Rectal smooth muscle tissue (tissue), 1 donor: ENCODE measurements at regions not wholly inside any gene's neighbourhood (a gene's known extent, or its start where the extent isn't known, plus 50 kb on each side); places are given as distances from the start of the nearest gene placed in this dataset.

Experiments used
- H3K27ac ChIP-seq: one replicate; pipeline ENCODE4 v1.7.0; 2013; ENCODE audit warnings: low read depth, low read length, inconsistent platforms
- H3K27me3 ChIP-seq: one replicate; pipeline ENCODE4 v1.7.0; 2013; ENCODE audit warnings: low read length; ENCODE audit not compliant: control insufficient read depth, insufficient read depth
- H3K36me3 ChIP-seq: one replicate; pipeline ENCODE4 v1.7.0; 2013; ENCODE audit warnings: low read length; ENCODE audit not compliant: control insufficient read depth, insufficient read depth
- H3K4me1 ChIP-seq: one replicate; pipeline ENCODE4 v1.7.0; 2013; ENCODE audit warnings: low read length; ENCODE audit not compliant: control insufficient read depth, insufficient read depth
- H3K4me3 ChIP-seq: one replicate; pipeline ENCODE4 v1.7.0; 2013; ENCODE audit warnings: low read length
- H3K9ac ChIP-seq: one replicate; pipeline ENCODE4 v1.7.0; 2013; ENCODE audit warnings: low read length

DNA sequence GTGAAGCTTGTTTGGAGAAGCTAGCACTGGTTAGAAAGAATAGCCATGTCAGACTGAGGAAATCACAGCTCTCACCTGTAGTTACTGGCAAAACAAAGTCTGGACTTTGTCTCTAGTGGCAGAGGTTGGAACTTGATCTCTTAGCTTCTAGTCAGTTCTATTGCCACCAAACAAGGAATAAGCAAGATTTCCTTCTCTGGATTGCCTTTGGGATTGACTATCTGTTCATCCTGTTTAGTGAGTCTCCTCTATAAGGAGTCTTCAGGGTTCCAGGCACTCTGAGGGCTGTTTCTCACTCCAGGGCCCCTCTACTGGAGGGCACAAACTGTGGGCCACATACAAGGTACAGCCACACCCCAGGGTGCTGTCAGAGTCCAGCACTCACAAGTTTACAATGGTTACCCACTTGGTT, 426.6 kb upstream of the THBS1 start:
- Histone ChIP-seq H3K27ac (peak overlapping the region; percentile 67), H3K4me3 (no peak overlapping the region), H3K9ac (no peak overlapping the region)

DNA sequence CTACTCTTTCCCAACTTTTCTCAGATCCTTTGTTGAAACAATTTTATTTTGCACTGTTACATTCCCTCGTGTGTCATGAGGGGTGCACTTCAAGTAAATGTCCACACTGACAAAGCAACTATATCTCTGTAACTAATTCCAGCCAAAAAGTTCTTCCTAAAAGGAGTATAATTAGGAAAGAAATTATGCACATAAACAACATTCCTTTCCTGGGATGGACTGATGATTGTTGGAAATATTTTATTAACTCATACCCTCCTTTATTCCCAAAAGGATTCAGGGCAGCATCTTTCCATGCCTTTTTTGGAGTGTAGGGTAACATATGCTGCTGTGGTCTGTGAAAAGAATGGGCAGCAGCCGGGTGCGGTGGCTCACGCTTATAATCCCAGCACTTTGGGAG, 426.1 kb upstream of the THBS1 start:
- Histone ChIP-seq H3K27ac (no peak overlapping the region), H3K36me3 (no peaks in the 10 kb centered on the region), H3K4me1 (peaks cover 12% of the 10 kb centered on the region), H3K27me3 (no peaks in the 10 kb centered on the region), H3K4me3 (no peak overlapping the region), H3K9ac (no peak overlapping the region)

More for the DNA sequence above, 426.6 kb upstream of the THBS1 start:
- H3K27me3 ChIP-seq = no peaks in the 10 kb centered on the region
- H3K4me1 ChIP-seq = peaks cover 12% of the 10 kb centered on the region
- H3K36me3 ChIP-seq = no peaks in the 10 kb centered on the region

DNA sequence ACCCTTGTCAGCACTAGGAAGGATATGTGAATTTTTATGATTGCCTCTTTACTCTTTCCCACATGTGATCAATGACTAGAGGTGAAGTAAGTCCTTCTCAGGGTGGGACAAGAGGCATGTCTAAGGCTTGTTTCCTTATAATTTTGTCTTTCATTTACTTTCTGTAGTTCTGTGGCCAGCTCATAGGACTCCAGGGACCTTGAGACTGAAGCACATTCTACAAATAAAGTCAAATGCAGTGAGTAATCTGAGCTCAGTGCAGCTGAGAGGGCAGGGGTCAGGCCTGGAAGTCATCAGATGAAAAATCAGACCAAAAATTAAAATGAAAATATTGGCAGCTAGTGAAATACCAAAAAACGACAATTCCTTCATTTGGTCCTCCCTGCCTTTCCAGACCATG, 424.7 kb upstream of the THBS1 start:
- Histone ChIP-seq H3K27me3 (no peaks in the 10 kb centered on the region), H3K9ac (no peak overlapping the region), H3K4me1 (peaks cover 12% of the 10 kb centered on the region), H3K27ac (no peak overlapping the region), H3K36me3 (no peaks in the 10 kb centered on the region), H3K4me3 (no peak overlapping the region)

DNA sequence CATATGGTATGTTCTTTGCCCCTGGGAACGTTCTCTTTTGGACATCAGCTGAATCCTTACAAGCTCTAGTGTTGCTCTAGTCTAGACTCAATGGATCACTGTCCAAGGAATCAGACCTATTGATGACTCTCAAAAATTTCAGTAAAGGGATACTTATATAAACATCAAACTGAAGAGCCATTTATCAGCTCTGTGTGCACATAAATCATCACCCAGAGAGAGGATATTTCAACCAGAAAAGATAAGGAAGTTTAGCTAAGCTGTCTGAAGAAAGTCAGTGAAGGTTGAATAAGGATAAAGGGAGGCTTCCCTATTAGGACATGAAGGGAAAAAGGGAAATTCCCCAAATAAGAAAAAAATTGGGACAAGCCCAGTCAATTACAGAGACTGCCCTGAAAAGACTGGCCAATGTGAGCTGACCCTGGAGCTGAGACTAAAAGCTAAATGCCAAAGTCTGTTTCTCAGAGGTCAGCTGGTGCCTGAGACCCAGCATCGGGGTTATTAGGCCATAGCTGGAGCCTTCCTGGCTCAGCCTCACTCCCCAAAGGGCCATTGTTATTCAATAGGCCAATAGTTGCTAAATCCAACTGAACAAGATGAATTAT, 424.1 kb upstream of the THBS1 start:
- Histone ChIP-seq H3K36me3 (no peaks in the 10 kb centered on the region), H3K4me3 (no peak overlapping the region), H3K27ac (no peak overlapping the region), H3K4me1 (peaks cover 12% of the 10 kb centered on the region), H3K9ac (no peak overlapping the region), H3K27me3 (no peaks in the 10 kb centered on the region)

DNA sequence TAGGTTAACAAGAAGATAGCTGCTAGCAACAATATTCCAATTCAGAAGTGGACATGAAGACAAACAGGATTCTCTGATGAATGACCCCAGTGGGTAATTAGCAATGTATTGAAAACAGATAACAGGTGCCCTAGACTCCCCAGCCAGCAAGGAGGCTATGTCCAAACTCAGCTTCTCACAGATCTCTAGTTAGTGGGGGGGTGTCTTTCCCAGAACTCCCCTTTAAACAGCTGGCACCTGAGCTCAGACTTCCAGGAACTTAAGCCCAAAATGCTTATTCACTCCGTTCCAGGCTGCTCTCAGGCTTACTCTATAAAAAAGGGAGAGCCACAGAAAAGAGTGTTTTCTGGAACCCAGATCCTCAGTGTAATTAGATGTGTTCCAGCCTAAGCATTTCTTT, 423.0 kb upstream of the THBS1 start:
- no peaks in the 10 kb centered on the region for H3K27me3 ChIP-seq

DNA sequence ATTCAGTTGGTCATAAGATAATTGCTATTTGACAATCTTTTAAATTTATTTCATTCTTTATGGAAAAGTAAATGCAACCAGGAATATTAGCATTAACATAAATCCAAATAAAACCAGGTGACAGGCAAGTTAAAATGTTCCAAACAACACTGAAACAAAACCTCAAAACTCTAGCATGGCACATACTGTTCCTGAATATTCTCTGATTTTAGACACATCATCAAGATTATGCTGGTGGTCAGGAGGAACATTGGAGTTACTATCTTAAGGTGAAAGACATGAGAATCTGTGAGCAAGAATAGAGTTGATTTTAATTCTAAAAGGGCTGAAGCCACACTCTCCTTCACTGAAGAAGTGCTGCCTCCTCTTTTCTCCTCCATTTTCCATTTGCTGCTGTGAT, 421.0 kb upstream of the THBS1 start:
- Histone ChIP-seq H3K27ac (no peak overlapping the region), H3K27me3 (no peaks in the 10 kb centered on the region), H3K4me1 (no peaks in the 10 kb centered on the region), H3K9ac (no peak overlapping the region), H3K36me3 (no peaks in the 10 kb centered on the region), H3K4me3 (no peak overlapping the region)

More for the DNA sequence above, 423.0 kb upstream of the THBS1 start:
- no peak overlapping the region for H3K27ac ChIP-seq
- H3K9ac ChIP-seq = no peak overlapping the region
- no peaks in the 10 kb centered on the region for H3K36me3 ChIP-seq
- H3K4me1 ChIP-seq = peaks cover 12% of the 10 kb centered on the region
- H3K4me3 ChIP-seq = no peak overlapping the region

DNA sequence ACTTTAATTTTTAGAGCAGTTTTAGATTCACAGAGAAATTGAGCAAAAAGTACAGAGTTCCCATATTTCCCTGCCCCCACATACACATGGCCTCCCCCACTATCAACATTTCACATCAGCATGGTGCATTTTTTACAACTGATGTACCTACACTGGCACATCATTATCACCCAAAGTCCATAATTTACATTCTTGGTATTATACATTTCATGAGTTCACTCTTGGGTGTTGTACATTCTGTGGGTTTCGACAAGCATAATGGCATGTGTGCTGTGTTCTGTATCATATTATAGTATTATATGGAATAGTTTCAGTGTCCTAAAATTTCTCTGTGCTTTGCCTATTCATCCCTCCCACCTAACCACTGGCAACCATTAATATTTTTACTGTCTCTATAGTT, 419.8 kb upstream of the THBS1 start:
- Histone ChIP-seq H3K27ac (no peak overlapping the region), H3K36me3 (no peaks in the 10 kb centered on the region), H3K4me1 (no peaks in the 10 kb centered on the region), H3K4me3 (no peak overlapping the region), H3K27me3 (no peaks in the 10 kb centered on the region), H3K9ac (no peak overlapping the region)

DNA sequence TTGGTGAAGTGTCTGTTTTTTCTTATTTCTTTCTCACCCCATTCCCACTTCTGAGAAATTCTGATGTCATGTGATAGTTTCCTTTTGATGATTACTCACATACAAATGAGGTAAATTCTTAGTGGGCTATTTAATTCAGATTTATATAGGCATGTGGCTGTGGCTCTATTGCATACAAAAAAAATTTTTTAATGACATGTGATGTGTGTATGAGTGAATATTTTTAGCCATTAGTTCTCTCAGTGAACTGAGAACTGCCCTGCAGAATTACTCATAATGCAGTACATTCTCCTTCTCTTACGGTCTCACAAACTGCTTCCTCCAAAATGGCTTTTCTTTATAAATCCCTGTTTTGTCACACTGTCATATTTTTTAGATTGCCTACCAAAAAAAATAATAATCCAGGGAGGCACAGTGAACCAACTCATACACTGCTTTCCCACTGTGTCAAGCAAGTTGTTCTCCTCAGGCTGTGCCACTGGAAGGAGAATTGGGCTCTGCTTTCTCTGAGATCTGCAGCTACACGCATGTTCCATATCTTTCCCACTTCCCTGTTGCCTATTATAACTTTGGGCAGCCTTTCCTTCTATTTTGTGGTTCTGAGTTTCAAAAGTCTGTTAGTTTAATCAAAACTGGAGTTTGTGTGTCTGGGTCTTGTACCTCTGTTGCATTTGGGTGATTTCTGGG, 415.7 kb upstream of the THBS1 start:
- H3K9ac ChIP-seq = no peak overlapping the region
- no peak overlapping the region for H3K27ac ChIP-seq
- no peak overlapping the region for H3K4me3 ChIP-seq
- H3K27me3 ChIP-seq = no peaks in the 10 kb centered on the region
- H3K36me3 ChIP-seq = no peaks in the 10 kb centered on the region
- peaks cover 7% of the 10 kb centered on the region for H3K4me1 ChIP-seq

DNA sequence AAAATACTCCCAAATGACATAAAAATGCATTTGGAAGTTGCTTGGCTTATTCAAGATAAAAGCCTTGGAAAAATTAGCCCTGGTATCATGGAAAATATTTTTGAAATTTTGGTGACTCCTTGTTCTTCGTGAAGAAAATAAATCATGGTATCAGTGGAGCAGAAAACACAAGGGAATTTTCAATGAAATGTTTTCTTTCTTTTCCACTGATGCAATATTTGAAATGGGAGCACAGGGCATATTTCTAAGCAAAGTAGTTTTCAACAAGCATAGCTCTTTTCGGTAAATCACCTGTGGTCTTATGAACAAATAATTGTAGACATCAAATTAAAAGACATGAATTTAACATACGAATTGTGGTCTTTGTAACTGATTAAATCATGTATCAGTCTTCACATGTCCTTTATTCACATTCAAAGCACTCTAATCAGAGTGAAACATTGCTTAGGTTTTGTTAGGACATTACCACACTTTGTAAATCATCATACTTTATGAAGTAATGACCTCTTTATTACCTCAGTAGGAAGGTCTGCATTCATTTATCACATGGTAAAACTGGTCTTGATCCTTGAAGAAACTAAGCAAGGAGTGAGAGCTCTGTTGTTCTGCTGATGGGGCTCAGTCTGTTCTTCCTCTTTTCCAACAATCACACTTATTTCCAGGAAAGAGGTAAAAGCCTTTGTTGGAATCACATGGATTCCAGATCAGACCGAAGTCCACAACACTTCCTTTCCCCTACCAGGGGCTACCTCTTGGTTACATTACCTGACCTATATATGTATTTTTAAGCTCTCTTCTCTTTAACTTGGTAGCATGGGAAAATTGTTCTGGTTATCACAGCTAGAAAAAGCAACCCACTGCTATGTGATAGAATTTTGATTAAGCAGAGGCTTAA, 413.5 kb upstream of the THBS1 start:
- Histone ChIP-seq H3K36me3 (no peaks in the 10 kb centered on the region), H3K27me3 (no peaks in the 10 kb centered on the region), H3K4me1 (peaks cover 17% of the 10 kb centered on the region), H3K9ac (no peak overlapping the region), H3K27ac (peak overlapping the region; percentile 41), H3K4me3 (no peak overlapping the region)

DNA sequence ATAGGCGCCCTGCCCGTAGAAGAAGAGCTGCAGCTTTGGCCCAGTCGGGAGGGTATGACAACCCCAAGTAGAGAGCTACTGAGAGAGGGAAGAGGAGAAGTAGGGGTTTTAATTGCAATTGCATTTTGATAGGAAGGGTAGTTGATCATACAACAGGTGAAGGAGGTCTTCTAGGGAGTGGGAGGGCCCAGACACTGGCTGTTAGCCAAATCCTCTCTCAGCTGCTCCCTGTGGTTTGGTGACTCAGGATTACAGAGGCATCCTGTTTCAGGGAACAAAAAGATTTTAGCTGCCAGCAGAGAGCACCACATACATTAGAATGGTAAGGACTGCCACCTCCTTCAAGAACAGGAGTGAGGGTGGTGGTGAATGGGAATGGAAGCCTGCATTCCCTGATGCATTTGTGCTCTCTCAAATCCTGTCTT, 408.9 kb upstream of the THBS1 start:
- Histone ChIP-seq H3K4me1 (peaks cover 28% of the 10 kb centered on the region), H3K9ac (no peak overlapping the region), H3K27me3 (no peaks in the 10 kb centered on the region), H3K27ac (peak overlapping the region; percentile 86), H3K4me3 (no peak overlapping the region), H3K36me3 (no peaks in the 10 kb centered on the region)

DNA sequence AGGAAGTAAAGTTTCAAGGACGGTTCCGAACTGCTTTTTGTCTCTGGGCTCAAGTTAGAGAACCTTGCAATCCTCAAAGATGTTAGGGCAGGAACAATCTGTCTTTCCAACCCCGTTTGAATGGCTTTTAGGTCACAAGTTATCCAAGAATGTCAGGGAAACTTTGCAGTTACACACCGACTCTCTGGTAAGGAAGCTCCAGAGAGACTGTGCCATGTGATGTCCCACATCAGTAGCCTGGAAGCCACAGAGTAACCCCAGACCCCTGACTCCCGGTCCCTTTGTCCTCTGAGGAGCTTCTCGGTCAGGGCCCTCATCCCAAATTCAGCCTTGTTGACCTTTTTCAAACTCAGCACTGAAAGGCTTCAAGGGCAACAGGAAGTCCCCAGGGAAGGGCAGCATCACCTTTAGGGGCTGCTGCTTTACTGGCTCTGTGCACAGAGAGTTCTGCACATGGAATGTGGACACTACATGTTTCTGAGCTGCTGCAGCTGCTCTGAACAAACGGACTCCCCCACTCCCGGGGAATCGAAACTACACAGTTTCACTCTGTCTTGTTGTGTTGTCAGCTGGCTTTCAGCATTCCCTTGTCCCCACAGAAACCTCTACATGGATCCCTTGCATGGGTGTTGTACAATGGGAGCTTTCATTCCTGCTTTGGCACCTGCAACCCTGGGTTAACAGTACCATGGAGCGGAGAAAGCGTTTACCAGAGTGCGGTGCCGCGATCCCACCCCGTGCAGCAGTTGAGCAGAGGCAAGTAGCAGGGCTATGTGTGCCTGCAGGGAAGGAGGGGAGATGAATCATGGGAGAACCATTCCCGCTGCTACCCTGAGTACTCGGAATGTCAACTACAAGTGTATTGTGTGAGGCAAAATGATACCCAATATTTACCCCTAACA, 408.2 kb upstream of the THBS1 start:
- Histone ChIP-seq H3K36me3 (no peaks in the 10 kb centered on the region), H3K9ac (no peak overlapping the region), H3K4me1 (peaks cover 25% of the 10 kb centered on the region), H3K27ac (peak overlapping the region; percentile 86), H3K4me3 (peak overlapping the region; percentile 38), H3K27me3 (no peaks in the 10 kb centered on the region)

DNA sequence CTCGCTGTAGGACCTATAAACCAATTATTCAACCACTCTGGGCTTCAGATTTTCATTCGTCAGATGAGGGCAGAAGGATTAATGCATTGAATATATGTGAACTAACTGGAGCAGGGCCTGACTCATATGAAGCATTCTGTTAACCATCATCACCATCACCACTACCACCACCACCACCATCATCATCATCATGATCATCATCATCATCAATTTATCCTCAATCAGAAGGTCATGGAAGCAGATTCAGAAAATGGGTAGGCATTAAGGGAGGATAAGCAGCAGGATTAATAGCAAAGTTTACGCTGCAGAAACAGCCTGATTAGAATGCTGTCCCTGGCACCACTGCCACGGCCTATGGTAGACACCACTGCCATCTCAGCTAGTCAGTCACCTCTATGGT, 407.5 kb upstream of the THBS1 start:
- peak overlapping the region; percentile 86 for H3K27ac ChIP-seq
- H3K4me3 ChIP-seq = peak overlapping the region; percentile 38
- H3K9ac ChIP-seq = no peak overlapping the region
- H3K36me3 ChIP-seq = no peaks in the 10 kb centered on the region
- H3K27me3 ChIP-seq = no peaks in the 10 kb centered on the region
- peaks cover 21% of the 10 kb centered on the region for H3K4me1 ChIP-seq
